ENCODE measurements at regions not wholly inside any gene's neighbourhood (a gene's known extent, or its start where the extent isn't known, plus 50 kb on each side); places are given as distances from the start of the nearest gene placed in this dataset.
"Not testable (repeated sequence)": the region's sequence is repeated elsewhere in the genome, so short reads cannot be mapped to it uniquely, and the experiment has no call there.

- no peak for DNase-seq
Observed at GRCh38 chr10:36428507-36428906, 696.9 kb upstream of the ANKRD30A start.

- no peak for DNase-seq
Observed at GRCh38 chr10:36425131-36425797, 700.1 kb upstream of the ANKRD30A start.

DNA sequence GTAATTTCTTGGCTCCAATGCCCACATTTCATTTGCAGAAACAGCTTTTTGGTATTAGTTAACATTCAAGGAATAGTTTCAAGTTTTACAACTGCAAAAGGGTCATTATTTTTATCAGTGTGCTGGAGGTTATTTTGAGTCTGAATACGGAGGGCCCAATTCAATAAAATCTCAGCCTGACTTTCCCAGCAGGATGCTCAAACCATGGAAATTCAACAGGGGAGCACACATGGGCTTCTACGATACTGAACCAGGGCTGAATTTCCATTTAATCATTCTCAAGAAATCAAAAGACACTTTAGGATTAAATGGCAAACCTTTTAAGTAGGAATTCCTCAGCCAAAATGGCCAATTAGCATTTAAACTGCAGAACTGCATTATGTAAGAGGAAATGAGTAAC is 700.9 kb upstream of the ANKRD30A start:
- no peak for DNase-seq

- no peak for DNase-seq
Observed at GRCh38 chr10:36423821-36424248, 701.6 kb upstream of the ANKRD30A start.

DNA sequence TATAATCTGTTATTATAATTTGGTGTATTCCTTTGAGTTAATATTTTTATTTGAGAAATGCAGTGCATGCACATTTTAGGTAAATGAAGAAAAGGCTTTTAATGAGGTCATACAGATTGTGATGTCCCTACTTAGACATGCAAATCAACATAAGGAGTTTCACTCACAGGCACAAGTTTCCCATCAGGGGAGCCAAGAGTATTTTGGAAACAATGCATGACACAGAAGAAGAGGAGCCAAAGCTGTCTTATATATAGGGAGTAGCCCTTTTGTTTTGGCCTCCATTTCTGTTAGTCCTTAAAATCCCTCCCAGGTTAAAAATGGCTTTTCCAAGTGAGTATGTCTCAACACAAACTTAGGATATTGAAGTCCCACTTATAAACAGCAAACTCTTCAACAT is 703.4 kb upstream of the ANKRD30A start:
- DNase-seq: no peak

DNA sequence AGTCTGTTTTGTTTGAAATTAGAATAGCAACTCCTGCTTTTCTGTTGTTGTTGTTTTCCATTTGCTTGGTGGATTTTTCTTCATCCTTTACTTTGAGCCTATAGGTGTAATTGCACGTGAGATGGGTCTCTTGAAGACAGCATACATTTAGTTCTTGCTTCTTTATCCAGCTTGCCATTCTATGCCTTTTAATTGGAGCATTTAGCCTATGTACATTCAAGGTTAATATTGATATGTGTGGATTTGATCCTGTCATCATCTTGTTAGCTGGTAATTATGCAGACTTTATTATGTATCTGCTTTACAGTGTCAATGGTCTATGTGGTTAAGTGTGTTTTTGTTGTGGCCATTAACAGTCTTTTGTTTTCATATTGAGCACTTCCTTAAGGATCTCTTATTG is 708.9 kb upstream of the ANKRD30A start:
- DNase-seq: no peak

DNA sequence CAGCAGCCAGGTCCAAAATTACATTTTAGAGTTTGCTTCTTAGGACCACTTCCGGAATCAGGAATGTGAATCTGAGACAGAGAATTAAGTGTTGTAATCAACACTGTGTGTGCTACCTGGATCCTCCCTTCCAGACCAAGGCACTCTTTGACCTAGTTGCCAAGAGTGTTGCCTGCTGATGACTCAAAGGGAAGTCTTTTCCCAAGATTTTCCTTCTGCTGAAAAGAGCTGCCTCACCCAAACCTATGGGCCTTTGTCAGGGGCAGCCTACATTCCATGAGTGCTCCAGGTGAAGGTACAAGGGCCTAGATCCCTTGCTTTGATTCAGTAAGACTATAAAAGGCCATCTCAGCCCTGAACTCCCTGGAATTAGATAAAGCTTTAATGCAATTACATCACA is 712.5 kb upstream of the ANKRD30A start:
- no peak for DNase-seq

DNA sequence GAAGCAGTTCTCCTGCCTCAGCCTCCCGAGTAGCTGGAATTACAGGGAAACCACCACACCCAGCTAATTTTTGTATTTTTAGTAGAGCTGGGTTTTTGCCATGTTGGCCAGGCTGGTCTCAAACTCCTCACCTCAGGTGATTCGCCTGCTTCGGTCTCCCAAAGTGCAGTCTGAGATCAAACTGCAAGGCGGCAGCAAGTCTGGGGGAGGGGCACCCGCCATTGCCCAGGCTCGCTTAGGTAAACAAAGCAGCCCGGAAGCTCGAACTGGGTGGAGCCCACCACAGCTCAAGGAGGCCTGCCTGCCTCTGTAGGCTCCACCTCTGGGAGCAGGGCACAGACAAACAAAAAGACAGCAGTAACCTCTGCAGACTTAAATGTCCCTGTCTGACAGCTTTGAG is 725.2 kb upstream of the ANKRD30A start:
- DNase-seq: not testable (repeated sequence)

GRCh38 chr10:36393801-36394200 is 731.6 kb upstream of the ANKRD30A start:
- no peak for DNase-seq

DNA sequence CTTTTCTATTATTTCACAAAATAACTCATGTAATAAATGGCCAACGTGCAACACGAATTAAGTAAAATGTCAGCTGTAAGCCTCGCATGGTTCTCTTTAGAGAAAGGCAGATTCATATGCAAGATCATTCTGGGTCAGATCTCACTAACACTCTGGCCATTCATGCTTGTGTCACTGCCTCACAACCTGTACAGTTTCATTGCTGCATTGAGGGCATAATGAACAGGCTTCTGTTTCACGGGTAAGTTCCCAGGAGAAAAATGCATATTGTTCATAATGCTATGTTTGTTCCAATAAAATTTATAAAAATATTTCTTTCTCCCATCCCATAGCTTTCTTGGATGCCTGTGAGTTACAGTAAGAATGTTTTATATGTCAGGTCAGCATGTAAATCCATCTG is 734.0 kb upstream of the ANKRD30A start:
- no peak for DNase-seq

DNA sequence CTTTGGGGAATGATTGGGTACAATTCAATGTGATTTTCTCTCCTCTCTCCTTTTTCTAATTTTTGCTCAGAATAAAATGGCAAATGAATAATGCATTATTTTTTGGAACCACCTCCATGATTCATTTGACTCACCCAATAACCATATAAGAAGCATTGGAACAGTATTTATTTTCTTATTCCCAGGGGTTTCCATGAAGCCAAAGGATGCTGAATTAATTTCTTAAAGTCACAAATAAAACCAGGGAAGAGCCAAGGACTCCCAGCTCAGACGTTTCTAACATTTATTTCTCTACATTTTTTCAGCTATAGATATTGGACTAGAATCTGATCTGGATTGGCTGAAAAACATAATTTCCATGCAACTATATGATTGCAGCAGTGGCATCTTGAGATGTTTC is 735.2 kb upstream of the ANKRD30A start:
- DNase-seq: no peak

DNA sequence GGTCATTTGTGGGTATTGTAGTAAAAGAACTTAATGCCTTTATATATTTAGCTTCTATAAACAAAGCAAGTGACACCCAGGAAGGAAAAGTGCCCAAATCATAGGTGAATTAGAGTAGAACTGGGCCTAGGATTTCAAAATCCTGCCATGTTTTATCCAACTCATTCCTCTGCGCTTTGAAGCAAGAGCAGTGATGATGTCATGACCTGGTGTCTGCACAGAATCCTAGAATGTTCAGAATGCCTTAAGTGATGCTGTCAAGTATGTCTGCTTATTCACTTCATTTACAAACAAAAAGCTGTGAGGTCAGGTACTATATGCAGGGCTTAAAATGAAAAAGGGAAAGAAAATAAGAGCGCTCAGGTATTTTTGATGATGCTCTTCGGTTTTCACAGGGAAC is 737.2 kb upstream of the ANKRD30A start:
- DNase-seq: no peak

DNA sequence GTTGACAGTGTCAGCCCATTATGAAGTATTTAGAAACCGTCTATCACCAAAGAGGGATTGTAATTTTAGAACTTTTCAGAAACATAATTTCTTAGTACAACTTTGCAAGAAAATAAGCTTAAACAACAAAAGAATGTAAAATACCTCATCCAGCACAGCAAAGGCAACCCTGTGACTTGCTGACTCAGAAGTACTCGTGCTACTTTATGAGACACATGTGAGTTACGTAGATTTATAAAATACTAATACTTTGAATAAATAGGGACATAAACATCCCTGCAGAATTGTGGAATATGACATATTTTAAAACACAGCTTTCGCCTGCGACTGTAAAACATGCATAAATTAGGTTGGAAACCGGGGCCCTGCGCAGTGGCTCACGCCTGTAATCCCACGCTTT is 739.7 kb upstream of the ANKRD30A start:
- DNase-seq: no peak

DNA sequence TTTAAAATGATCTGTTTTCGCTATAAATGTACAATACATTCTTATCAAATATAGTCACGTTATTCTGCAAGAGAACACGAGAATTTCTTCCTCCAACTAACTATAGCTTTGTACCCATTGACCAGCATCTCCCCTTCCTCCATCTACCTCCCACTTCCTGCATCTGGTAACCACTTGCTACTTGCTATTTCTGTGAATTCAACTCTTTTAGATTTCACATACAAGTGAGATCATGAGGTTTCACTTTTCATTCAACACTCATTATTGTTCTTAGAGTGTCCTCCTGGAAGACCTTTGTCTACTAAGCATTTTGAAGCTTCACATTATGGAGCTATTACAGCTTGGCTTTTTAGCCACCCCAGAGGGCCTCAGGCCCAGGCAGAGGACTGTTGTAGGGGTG is 741.3 kb upstream of the FZD8 start:
- DNase-seq: no peak

- DNase-seq: no peak
Observed at GRCh38 chr10:36381748-36382147, 739.7 kb upstream of the FZD8 start.

- DNase-seq: no peak
Observed at GRCh38 chr10:36380538-36380937, 738.4 kb upstream of the FZD8 start.

DNA sequence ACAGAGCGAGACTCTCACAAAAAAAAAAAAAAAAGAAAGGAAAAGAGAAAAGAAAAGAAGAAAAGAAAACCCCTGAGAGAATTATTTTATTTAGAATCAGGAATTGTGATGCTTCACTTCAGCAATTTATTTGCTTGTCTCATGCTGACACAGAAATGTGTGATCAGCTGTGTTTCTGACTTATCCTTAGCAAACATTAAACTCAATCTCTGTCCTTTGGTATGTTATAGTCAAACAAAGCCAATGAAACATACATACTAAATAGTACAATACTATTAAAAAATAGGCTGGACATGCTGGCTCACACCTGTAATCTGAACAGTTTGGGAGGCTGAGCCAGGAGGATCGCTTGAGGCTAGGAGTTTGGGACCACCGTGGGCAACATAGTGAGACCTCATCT is 733.0 kb upstream of the FZD8 start:
- no peak for DNase-seq

DNA sequence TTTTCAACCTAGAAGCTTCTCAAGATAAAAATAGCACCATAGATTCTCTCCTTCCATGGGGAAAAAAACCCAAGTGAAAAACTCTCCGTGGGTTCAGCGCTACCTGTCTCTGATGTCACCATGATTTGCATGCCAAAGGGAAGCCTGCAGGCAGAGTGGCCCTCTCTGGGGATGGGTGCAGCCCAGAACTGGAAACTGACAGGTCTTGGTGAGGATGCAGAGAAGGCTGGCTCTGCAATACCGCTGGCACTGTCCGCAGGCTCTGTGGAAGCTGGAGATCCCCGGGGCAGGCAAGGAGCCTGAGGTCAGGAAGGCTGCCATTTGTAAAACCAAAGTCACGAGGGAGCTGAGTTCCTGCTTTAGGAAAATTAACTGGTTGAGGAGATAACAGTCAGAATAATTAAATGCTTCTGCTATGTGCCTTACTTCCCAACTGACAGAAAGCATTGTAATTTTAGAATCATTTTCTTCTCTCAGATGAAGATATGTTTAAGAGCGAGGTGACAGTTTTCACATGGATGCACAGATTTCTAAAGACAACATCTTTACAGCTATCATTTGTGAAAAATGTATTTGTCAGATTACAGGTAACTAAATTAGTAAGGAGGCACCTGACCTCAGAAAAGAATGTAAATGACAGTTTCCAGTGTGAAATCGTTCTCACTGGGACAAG is 731.5 kb upstream of the FZD8 start:
- DNase-seq: no peak

DNA sequence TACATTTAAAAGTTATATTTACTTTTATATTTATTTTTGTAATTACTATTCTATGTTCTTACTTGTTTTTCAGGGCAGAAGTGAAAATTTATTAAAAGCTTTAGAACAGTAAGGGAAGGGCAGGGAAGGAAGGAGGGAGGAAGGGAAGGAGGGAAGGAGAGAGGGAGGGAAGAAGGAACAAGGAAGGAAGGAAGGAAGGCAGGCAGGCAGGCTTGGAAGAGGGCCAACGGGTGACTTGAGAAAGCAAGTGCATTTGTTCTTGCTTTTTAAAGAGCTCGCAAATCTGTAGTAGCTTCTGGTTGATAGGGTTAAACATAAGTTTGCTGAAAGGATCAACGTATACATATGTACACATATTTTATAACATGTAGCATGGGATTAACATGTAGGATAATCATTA is 725.3 kb upstream of the FZD8 start:
- DNase-seq: no peak

DNA sequence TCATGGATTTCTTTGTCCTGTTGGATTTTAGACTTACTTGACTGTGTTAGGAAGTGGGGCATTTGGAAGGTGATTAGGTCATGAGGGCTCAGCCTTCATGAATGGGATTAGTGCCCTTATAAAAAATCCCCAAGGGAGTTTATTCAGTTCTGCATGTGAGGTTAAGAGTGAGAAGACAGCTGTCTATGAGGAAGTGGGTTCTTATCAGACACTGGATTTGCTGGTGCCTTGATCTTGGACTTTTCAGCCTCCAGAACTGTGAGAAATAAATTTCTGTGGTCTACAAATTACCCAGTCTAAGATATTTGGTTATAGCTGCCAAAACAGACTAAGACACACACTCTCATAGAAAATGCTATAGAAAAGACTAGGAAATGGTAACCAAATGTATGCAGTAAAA is 724.7 kb upstream of the FZD8 start:
- DNase-seq: no peak

DNA sequence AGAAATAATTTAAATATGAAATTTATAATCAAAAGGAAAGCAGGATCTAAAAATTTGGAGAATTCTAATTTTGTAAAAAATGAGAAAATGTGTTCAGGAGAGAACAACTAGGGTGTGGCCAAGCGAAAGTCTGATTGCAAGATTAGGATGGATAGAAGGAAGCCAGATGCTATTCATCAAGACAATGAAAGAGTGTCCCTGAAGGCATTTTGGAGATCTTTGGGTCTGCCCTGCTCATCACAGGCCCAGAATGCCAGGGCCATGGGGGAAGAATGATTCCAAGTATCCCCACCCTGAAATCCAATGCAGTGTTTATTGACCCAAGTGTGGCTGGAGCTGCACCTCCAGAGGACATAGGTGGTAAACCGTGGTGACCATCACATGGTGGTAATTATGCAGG is 724.0 kb upstream of the FZD8 start:
- no peak for DNase-seq

GRCh38 chr10:36362257-36362656 is 720.2 kb upstream of the FZD8 start:
- no peak for DNase-seq

GRCh38 chr10:36358736-36359135 is 716.6 kb upstream of the FZD8 start:
- DNase-seq: no peak

DNA sequence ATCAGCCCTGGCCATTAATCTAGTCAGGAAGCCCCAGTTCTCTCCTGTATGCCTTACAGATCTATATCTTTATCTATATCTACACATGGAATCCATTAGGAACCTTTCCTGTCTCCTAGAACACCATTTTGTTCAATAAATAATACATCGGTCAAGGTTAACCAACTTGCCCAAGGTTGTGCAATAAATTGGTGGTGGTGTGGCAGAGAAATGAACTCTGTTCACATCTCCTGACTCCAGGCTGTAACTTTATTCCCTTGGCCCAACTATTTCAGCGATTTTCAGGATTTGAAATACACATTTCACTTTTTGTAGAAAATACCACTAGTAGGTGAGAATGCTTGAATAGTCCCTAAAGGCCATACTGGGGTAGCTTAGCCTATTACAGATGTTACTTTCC is 712.5 kb upstream of the FZD8 start:
- no peak for DNase-seq

DNA sequence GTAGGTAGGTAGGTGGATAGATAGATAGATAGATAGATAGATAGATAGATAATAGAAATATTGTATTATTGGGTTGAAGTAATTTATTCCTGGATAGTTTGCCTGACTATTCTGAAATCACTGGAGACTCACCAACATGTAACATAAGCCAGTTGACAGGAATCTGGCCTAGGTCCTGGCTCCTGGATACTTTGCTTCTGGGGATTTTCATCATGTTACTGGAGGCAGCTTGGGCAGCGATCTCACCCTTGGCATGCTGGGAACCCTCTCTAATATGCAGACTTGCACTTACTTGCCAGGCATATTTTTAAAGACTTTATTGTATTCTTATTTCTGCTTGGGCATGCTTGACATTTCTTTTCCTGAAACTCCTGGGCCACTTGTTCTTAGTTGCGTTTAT is 709.1 kb upstream of the FZD8 start:
- no peak for DNase-seq
